GM12873 (cell line): ENCODE measurements at regions not wholly inside any gene's neighbourhood (a gene's known extent, or its start where the extent isn't known, plus 50 kb on each side); places are given as distances from the start of the nearest gene placed in this dataset.

ENCODE experiments used
- CTCF ChIP-seq: IDR thresholded peaks from 2 replicates; pipeline ENCODE4 v1.5.1; 2012; ENCODE audit warnings: low read depth, mild to moderate bottlenecking, moderate library complexity, low read length, control low read depth; ENCODE audit not compliant: insufficient read depth; ENCODE audit errors: missing control alignments

GRCh38 chr2:19104503-19104902 is 253.9 kb downstream of the OSR1 start:
- no peak for TF ChIP-seq CTCF

DNA sequence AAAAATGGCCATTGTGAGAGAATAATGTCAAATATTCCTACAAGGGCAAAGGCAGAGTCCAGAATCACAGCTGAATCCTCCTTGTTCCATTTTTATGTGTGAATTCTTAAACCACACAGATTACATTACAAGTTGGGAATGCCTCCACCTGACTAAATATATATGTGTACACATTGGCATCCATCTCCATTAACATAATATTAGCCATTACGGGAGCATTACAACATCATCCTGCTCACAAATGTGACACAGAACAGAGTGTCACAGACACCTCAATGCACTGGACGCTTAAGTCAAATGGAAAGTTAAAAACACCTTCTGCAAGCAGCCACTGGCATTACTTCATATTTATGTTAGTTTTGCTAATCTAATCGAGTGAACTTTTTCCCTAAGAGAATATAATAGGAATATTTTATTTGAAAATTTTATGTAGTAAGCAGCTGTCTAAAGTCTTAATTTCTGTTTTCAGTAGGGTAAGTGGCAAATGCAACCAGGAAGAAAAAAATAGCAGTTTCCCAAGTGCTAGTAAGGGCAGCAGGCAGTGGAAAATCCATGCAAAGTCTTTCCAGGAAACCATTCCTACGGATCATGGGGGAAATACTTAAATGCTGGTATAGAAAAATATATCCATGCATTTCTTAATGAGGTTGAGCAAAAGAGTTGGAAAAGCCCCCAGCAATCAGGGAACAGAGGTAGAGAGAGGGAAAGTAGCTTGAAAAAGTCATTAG is 255.6 kb downstream of the OSR1 start:
- TF ChIP-seq CTCF: no peak

- no peak for TF ChIP-seq CTCF
Measured at GRCh38 chr2:19101968-19102367, 256.5 kb downstream of the OSR1 start.

DNA sequence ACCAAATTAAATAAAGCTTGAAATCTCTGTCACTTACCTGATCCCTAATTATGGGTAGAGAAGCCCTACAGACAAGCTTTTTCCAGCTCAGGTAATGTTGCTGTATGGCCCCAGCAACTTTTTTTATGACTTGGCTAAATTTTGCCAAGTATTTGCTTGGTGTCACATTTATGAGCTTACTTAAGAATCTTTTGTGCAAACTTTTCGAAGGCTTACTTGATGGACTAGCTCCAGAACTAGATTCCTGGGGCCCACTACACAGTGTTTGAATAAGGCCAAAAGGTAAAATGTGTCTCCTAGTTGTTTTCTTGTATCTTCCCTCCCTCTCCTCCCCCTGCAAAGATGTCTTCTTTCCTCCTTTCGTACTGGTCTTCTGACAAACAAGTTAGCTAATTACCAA is 257.9 kb downstream of the OSR1 start:
- TF ChIP-seq CTCF: no peak

GRCh38 chr2:19099181-19099580 is 259.2 kb downstream of the OSR1 start:
- TF ChIP-seq CTCF: no peak

DNA sequence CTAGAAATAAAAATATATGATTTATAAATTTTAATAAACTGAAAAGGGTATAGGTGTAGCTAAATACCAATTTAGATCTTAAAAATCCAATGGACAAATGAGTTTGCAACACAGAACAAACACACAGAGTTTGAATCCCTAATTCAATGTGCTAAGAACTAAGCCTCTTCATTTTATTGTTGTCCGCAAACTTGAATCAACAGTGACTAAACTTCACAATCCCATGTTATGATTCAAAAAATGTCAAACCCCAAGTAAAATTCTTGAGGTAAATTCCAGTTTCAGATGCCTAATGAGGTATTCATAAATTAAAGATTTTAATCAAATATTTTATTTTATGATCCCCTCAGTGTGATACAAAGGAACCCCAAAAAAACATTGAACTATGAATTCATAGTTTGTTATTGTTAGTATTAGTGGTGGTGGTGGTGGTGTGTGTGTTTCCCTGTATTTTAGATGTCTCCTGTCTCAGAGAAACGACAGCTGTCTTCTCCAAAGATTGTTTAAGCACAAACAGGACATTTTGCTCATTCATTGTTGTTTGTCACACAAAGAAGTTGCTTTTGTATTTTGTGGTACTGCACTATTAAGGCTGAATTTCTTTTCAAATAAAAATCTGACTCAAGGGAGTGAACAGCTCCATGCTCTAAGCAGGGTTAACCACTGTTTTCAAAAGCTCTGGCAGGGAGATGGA is 259.8 kb downstream of the OSR1 start:
- TF ChIP-seq CTCF: no peak

- TF ChIP-seq CTCF: no peak
Measured at GRCh38 chr2:19086231-19086651, 272.2 kb downstream of the OSR1 start.
